OCI-LY7 (cell line): ENCODE measurements at regions not wholly inside any gene's neighbourhood (a gene's known extent, or its start where the extent isn't known, plus 50 kb on each side); places are given as distances from the start of the nearest gene placed in this dataset.

ENCODE experiments used
- BruUV-seq: library from RNA; stranded (reverse); fragments of 400-500 nt; replicated peaks from 2 replicates; lab custom pipeline; 2021; lab: Mats Ljungman, UMichigan
- CTCF ChIA-PET: fragments of 300-600 bp; sonication (Branson Sonifier 250); formaldehyde crosslinking; loops from one replicate; lab custom pipeline; 2022; ENCODE audit warnings: antibody characterized with exemption; ENCODE audit not compliant: unreplicated experiment; lab: Charles Lee
- POLR2A ChIA-PET: fragments of 300-600 bp; sonication (Branson Sonifier 250); formaldehyde crosslinking; loops from one replicate; lab custom pipeline; 2022; ENCODE audit warnings: antibody characterized with exemption; lab: Charles Lee
- DNase-seq: peaks from one replicate; pipeline ENCODE4 v3.0.0-alpha.2; 2015; ENCODE audit warnings: low spot score
- H2AFZ ChIP-seq: fragments of 200-600 bp; sonication (generic), shearing (Covaris generic); 2 replicates; pipeline ENCODE4 v1.6.1; 2014; ENCODE audit warnings: mild to moderate bottlenecking, antibody characterized with exemption, low read length, moderate library complexity
- H3K27ac ChIP-seq: fragments of 200-600 bp; sonication (generic); 2 replicates; pipeline ENCODE4 v1.5.1; 2014; ENCODE audit warnings: mixed run types, low read depth, mild to moderate bottlenecking, moderate library complexity, low read length, inconsistent platforms; ENCODE audit not compliant: poor library complexity, severe bottlenecking
- H3K36me3 ChIP-seq: fragments of 200-600 bp; sonication (generic); 2 replicates; pipeline ENCODE4 v1.6.1; 2014; ENCODE audit warnings: mild to moderate bottlenecking, antibody characterized with exemption, low read length, moderate library complexity, mixed read lengths; ENCODE audit not compliant: insufficient read depth
- H3K4me1 ChIP-seq: fragments of 200-600 bp; sonication (generic); 2 replicates; pipeline ENCODE4 v1.5.1; 2014; ENCODE audit warnings: mild to moderate bottlenecking, low read length; ENCODE audit not compliant: insufficient read depth, poor library complexity, severe bottlenecking
- H3K4me2 ChIP-seq: fragments of 200-600 bp; sonication (generic); 2 replicates; pipeline ENCODE4 v1.6.1; 2014; ENCODE audit warnings: mild to moderate bottlenecking, low read length
- H3K4me3 ChIP-seq: fragments of 200-600 bp; sonication (generic); 2 replicates; pipeline ENCODE4 v1.5.1; 2014; ENCODE audit warnings: mild to moderate bottlenecking, low read depth, low read length; ENCODE audit not compliant: poor library complexity, severe bottlenecking
- H3K79me2 ChIP-seq: fragments of 200-600 bp; sonication (generic); 2 replicates; pipeline ENCODE4 v1.6.1; 2016; ENCODE audit warnings: low read depth, mild to moderate bottlenecking, low read length, moderate library complexity, mixed read lengths; ENCODE audit not compliant: insufficient read depth
- H3K9me2 ChIP-seq: fragments of 200-600 bp; sonication (generic); 2 replicates; pipeline ENCODE4 v1.6.1; 2016; ENCODE audit warnings: mild to moderate bottlenecking, low read length, mixed read lengths; ENCODE audit not compliant: insufficient read depth
- H3K9me3 ChIP-seq: fragments of 200-600 bp; sonication (generic); 2 replicates; pipeline ENCODE4 v1.6.1; 2014; ENCODE audit warnings: mild to moderate bottlenecking, mixed run types, low read length, mixed read lengths
- H4K20me1 ChIP-seq: fragments of 200-600 bp; sonication (generic); 2 replicates; pipeline ENCODE4 v1.6.1; 2014; ENCODE audit warnings: mild to moderate bottlenecking, antibody characterized with exemption, low read length, moderate library complexity, mixed read lengths; ENCODE audit not compliant: insufficient read depth
- EZH2phosphoT487 ChIP-seq: fragments of 200-600 bp; sonication (generic); IDR thresholded peaks from 2 replicates; pipeline ENCODE4 v1.6.1; 2018; ENCODE audit warnings: low read depth, borderline replicate concordance, mild to moderate bottlenecking, mixed run types, antibody characterized with exemption, low read length, moderate library complexity, mixed read lengths
- intact Hi-C: fragments of 100-400 bp; cut with micrococcal nuclease; formaldehyde crosslinking; loops from one replicate; pipeline ENCODE4 v1.10.0; 2022; ENCODE audit not compliant: unreplicated experiment
- TF ChIP-seq, protein P1 (sequence below): fragments of 200-600 bp; sonication (generic); conservative IDR thresholded peaks from 2 replicates; pipeline ENCODE4 v1.5.1; 2014; ENCODE audit warnings: mild to moderate bottlenecking, antibody characterized with exemption, low read length, moderate library complexity, mixed read lengths

GRCh38 chr15:93154666-93155065 is 65.7 kb upstream of the RGMA start:
- DNase-seq, result no peak
- Histone ChIP-seq H3K4me1 (no peaks in the 10 kb centered on the region), H3K4me3 (no peak overlapping the region), H2AFZ (no peak overlapping the region), H3K27ac (no peak overlapping the region), H3K4me2 (no peak overlapping the region), H3K36me3 (no peaks in the 10 kb centered on the region), H4K20me1 (no peaks in the 10 kb centered on the region), H3K9me3 (no peaks in the 10 kb centered on the region), H3K9me2 (no peaks in the 10 kb centered on the region), H3K79me2 (no peaks in the 10 kb centered on the region)
- no peak for TF ChIP-seq EZH2phosphoT487
- TF ChIP-seq, protein P1, sequence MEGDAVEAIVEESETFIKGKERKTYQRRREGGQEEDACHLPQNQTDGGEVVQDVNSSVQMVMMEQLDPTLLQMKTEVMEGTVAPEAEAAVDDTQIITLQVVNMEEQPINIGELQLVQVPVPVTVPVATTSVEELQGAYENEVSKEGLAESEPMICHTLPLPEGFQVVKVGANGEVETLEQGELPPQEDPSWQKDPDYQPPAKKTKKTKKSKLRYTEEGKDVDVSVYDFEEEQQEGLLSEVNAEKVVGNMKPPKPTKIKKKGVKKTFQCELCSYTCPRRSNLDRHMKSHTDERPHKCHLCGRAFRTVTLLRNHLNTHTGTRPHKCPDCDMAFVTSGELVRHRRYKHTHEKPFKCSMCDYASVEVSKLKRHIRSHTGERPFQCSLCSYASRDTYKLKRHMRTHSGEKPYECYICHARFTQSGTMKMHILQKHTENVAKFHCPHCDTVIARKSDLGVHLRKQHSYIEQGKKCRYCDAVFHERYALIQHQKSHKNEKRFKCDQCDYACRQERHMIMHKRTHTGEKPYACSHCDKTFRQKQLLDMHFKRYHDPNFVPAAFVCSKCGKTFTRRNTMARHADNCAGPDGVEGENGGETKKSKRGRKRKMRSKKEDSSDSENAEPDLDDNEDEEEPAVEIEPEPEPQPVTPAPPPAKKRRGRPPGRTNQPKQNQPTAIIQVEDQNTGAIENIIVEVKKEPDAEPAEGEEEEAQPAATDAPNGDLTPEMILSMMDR, result no peak
- CTCF ChIA-PET, result no interaction called here
- intact Hi-C loops, result no loop called here
- BruUV-seq, result no TSS peak
- POLR2A ChIA-PET, result no interaction called here

DNA sequence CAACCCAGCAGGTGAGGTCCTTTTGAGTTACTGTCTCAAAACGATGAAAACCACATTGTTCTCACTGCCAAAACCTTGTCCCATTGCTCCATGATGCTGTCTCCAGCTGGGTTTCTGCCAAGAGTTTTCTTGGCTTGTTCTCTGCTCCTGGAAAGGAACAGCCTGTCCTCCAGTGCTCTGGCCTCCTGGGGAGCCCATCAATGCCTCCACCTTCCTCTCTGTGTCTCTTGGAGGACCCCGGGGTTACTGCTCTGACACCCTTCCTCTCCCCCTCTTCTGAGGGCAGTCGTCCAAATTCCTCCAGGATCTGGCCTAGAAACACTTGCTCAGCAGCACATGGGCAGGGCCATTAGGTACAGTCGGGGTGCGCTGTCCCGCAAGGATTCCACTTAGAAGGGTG is 63.9 kb upstream of the RGMA start:
- intact Hi-C loops, result no loop called here

GRCh38 chr15:93152360-93152759 is 63.3 kb upstream of the RGMA start:
- H3K9me2 ChIP-seq, result no peaks in the 10 kb centered on the region
- no peaks in the 10 kb centered on the region for H3K79me2 ChIP-seq
- DNase-seq, result no peak
- no peak overlapping the region for H3K4me3 ChIP-seq
- H4K20me1 ChIP-seq, result no peaks in the 10 kb centered on the region
- TF ChIP-seq EZH2phosphoT487, result no peak
- TF ChIP-seq, protein P1, result no peak
- no peaks in the 10 kb centered on the region for H3K4me1 ChIP-seq
- no peaks in the 10 kb centered on the region for H3K36me3 ChIP-seq
- H2AFZ ChIP-seq, result no peak overlapping the region
- no peak overlapping the region for H3K4me2 ChIP-seq
- BruUV-seq, result no TSS peak
- no peaks in the 10 kb centered on the region for H3K9me3 ChIP-seq
- intact Hi-C loops, result no loop called here
- POLR2A ChIA-PET, result no interaction called here
- H3K27ac ChIP-seq, result no peak overlapping the region
- CTCF ChIA-PET, result no interaction called here

More for the DNA sequence above, 63.9 kb upstream of the RGMA start:
- no peak overlapping the region for H3K27ac ChIP-seq
- no peaks in the 10 kb centered on the region for H3K36me3 ChIP-seq
- no peak for DNase-seq
- no peaks in the 10 kb centered on the region for H3K4me1 ChIP-seq
- H2AFZ ChIP-seq, result no peak overlapping the region
- CTCF ChIA-PET, result no interaction called here
- BruUV-seq, result no TSS peak
- H3K9me2 ChIP-seq, result no peaks in the 10 kb centered on the region
- no peaks in the 10 kb centered on the region for H3K79me2 ChIP-seq
- no peaks in the 10 kb centered on the region for H4K20me1 ChIP-seq
- POLR2A ChIA-PET, result no interaction called here
- no peaks in the 10 kb centered on the region for H3K9me3 ChIP-seq
- no peak for TF ChIP-seq EZH2phosphoT487
- TF ChIP-seq, protein P1, result no peak
- H3K4me2 ChIP-seq, result no peak overlapping the region
- no peak overlapping the region for H3K4me3 ChIP-seq
